OCI-LY7 (cell line): ENCODE measurements at regions not wholly inside any gene's neighbourhood (a gene's known extent, or its start where the extent isn't known, plus 50 kb on each side); places are given as distances from the start of the nearest gene placed in this dataset.

ENCODE experiments used
- BruUV-seq: library from RNA; stranded (reverse); fragments of 400-500 nt; replicated peaks from 2 replicates; lab custom pipeline; 2021; lab: Mats Ljungman, UMichigan
- CTCF ChIA-PET: fragments of 300-600 bp; sonication (Branson Sonifier 250); formaldehyde crosslinking; loops from one replicate; lab custom pipeline; 2022; ENCODE audit warnings: antibody characterized with exemption; ENCODE audit not compliant: unreplicated experiment; lab: Charles Lee
- POLR2A ChIA-PET: fragments of 300-600 bp; sonication (Branson Sonifier 250); formaldehyde crosslinking; loops from one replicate; lab custom pipeline; 2022; ENCODE audit warnings: antibody characterized with exemption; lab: Charles Lee
- DNase-seq: peaks from one replicate; pipeline ENCODE4 v3.0.0-alpha.2; 2015; ENCODE audit warnings: low spot score
- H2AFZ ChIP-seq: fragments of 200-600 bp; sonication (generic), shearing (Covaris generic); 2 replicates; pipeline ENCODE4 v1.6.1; 2014; ENCODE audit warnings: mild to moderate bottlenecking, antibody characterized with exemption, low read length, moderate library complexity
- H3K27ac ChIP-seq: fragments of 200-600 bp; sonication (generic); 2 replicates; pipeline ENCODE4 v1.5.1; 2014; ENCODE audit warnings: mixed run types, low read depth, mild to moderate bottlenecking, moderate library complexity, low read length, inconsistent platforms; ENCODE audit not compliant: poor library complexity, severe bottlenecking
- H3K36me3 ChIP-seq: fragments of 200-600 bp; sonication (generic); 2 replicates; pipeline ENCODE4 v1.6.1; 2014; ENCODE audit warnings: mild to moderate bottlenecking, antibody characterized with exemption, low read length, moderate library complexity, mixed read lengths; ENCODE audit not compliant: insufficient read depth
- H3K4me1 ChIP-seq: fragments of 200-600 bp; sonication (generic); 2 replicates; pipeline ENCODE4 v1.5.1; 2014; ENCODE audit warnings: mild to moderate bottlenecking, low read length; ENCODE audit not compliant: insufficient read depth, poor library complexity, severe bottlenecking
- H3K4me2 ChIP-seq: fragments of 200-600 bp; sonication (generic); 2 replicates; pipeline ENCODE4 v1.6.1; 2014; ENCODE audit warnings: mild to moderate bottlenecking, low read length
- H3K4me3 ChIP-seq: fragments of 200-600 bp; sonication (generic); 2 replicates; pipeline ENCODE4 v1.5.1; 2014; ENCODE audit warnings: mild to moderate bottlenecking, low read depth, low read length; ENCODE audit not compliant: poor library complexity, severe bottlenecking
- H3K79me2 ChIP-seq: fragments of 200-600 bp; sonication (generic); 2 replicates; pipeline ENCODE4 v1.6.1; 2016; ENCODE audit warnings: low read depth, mild to moderate bottlenecking, low read length, moderate library complexity, mixed read lengths; ENCODE audit not compliant: insufficient read depth
- H3K9me2 ChIP-seq: fragments of 200-600 bp; sonication (generic); 2 replicates; pipeline ENCODE4 v1.6.1; 2016; ENCODE audit warnings: mild to moderate bottlenecking, low read length, mixed read lengths; ENCODE audit not compliant: insufficient read depth
- H3K9me3 ChIP-seq: fragments of 200-600 bp; sonication (generic); 2 replicates; pipeline ENCODE4 v1.6.1; 2014; ENCODE audit warnings: mild to moderate bottlenecking, mixed run types, low read length, mixed read lengths
- H4K20me1 ChIP-seq: fragments of 200-600 bp; sonication (generic); 2 replicates; pipeline ENCODE4 v1.6.1; 2014; ENCODE audit warnings: mild to moderate bottlenecking, antibody characterized with exemption, low read length, moderate library complexity, mixed read lengths; ENCODE audit not compliant: insufficient read depth
- EZH2phosphoT487 ChIP-seq: fragments of 200-600 bp; sonication (generic); IDR thresholded peaks from 2 replicates; pipeline ENCODE4 v1.6.1; 2018; ENCODE audit warnings: low read depth, borderline replicate concordance, mild to moderate bottlenecking, mixed run types, antibody characterized with exemption, low read length, moderate library complexity, mixed read lengths
- intact Hi-C: fragments of 100-400 bp; cut with micrococcal nuclease; formaldehyde crosslinking; loops from one replicate; pipeline ENCODE4 v1.10.0; 2022; ENCODE audit not compliant: unreplicated experiment
- TF ChIP-seq, protein P1 (sequence below): fragments of 200-600 bp; sonication (generic); conservative IDR thresholded peaks from 2 replicates; pipeline ENCODE4 v1.5.1; 2014; ENCODE audit warnings: mild to moderate bottlenecking, antibody characterized with exemption, low read length, moderate library complexity, mixed read lengths

DNA sequence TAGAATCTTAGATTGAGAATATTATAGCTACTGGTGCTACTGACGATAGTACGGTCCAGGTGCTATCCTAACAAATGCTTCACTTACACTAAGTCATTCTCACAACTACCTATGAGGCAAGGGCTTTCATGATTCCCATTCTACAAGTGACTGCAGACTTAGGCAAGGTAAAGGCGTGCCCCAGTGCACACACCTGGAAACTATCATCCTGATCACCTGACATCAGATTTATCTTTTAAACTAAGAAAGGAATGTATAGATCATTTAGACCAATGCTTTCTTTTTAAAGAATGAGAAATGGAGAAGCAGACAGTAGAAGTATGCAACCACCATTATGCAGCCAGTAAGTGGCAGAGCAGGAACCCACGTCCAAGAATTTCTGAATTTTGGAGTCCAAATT lies 59.2 kb upstream of the LRRN1 start:
- no peak overlapping the region for H3K27ac ChIP-seq
- no peaks in the 10 kb centered on the region for H3K9me3 ChIP-seq
- H4K20me1 ChIP-seq: no peaks in the 10 kb centered on the region
- intact Hi-C loops: no loop called here
- H3K4me3 ChIP-seq: no peak overlapping the region
- ChIA-PET POLR2A (no interaction called here), CTCF (no interaction called here)
- no TSS peak for BruUV-seq
- H3K36me3 ChIP-seq: no peaks in the 10 kb centered on the region
- H3K79me2 ChIP-seq: no peaks in the 10 kb centered on the region
- H3K4me2 ChIP-seq: no peak overlapping the region
- H3K4me1 ChIP-seq: peaks cover 17% of the 10 kb centered on the region
- TF ChIP-seq, protein P1, sequence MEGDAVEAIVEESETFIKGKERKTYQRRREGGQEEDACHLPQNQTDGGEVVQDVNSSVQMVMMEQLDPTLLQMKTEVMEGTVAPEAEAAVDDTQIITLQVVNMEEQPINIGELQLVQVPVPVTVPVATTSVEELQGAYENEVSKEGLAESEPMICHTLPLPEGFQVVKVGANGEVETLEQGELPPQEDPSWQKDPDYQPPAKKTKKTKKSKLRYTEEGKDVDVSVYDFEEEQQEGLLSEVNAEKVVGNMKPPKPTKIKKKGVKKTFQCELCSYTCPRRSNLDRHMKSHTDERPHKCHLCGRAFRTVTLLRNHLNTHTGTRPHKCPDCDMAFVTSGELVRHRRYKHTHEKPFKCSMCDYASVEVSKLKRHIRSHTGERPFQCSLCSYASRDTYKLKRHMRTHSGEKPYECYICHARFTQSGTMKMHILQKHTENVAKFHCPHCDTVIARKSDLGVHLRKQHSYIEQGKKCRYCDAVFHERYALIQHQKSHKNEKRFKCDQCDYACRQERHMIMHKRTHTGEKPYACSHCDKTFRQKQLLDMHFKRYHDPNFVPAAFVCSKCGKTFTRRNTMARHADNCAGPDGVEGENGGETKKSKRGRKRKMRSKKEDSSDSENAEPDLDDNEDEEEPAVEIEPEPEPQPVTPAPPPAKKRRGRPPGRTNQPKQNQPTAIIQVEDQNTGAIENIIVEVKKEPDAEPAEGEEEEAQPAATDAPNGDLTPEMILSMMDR: no peak
- TF ChIP-seq EZH2phosphoT487: no peak
- H2AFZ ChIP-seq: no peak overlapping the region
- no peaks in the 10 kb centered on the region for H3K9me2 ChIP-seq
- no peak for DNase-seq

DNA sequence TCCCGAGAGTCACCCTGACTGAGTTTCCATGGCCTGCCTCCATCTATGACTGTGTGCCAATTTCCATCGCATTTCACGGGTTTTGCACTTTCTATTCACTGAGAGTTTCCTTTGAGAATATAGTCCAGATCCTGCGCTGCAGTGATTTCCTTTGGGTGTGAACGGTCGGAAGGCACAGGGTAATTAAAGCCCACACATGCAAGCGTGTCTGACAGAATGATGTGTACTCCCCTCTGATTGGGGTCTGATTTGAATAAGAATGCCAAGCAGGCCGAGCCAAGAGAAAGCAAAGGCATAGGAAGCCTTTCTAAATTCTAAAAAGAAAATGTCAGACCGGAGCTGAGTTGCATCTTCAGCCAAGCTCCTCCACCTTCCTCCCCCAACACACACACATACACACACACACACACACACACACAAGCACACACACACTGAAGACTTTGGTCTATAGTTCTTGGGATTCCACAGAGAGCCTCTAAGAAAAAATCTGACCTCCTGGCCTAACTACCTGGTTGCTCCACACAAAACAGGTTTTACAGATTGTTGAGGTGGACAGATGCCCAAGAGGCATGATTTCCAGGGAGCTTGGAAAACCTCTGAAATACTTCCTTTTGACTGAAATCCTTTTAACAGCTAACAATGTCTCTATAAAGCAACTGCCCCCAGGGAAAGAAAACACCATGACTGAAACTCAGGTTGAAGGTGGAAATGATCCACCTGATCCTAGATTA lies 59.7 kb upstream of the LRRN1 start:
- H3K9me3 ChIP-seq: no peaks in the 10 kb centered on the region
- peaks cover 12% of the 10 kb centered on the region for H3K4me1 ChIP-seq
- BruUV-seq: no TSS peak
- H2AFZ ChIP-seq: no peak overlapping the region
- ChIA-PET POLR2A (no interaction called here), CTCF (no interaction called here)
- intact Hi-C loops: no loop called here
- H3K27ac ChIP-seq: no peak overlapping the region
- H3K4me3 ChIP-seq: no peak overlapping the region
- H3K36me3 ChIP-seq: no peaks in the 10 kb centered on the region
- no peaks in the 10 kb centered on the region for H3K9me2 ChIP-seq
- no peaks in the 10 kb centered on the region for H4K20me1 ChIP-seq
- DNase-seq: no peak
- TF ChIP-seq, protein P1: no peak
- no peak for TF ChIP-seq EZH2phosphoT487
- H3K79me2 ChIP-seq: no peaks in the 10 kb centered on the region
- H3K4me2 ChIP-seq: no peak overlapping the region

DNA sequence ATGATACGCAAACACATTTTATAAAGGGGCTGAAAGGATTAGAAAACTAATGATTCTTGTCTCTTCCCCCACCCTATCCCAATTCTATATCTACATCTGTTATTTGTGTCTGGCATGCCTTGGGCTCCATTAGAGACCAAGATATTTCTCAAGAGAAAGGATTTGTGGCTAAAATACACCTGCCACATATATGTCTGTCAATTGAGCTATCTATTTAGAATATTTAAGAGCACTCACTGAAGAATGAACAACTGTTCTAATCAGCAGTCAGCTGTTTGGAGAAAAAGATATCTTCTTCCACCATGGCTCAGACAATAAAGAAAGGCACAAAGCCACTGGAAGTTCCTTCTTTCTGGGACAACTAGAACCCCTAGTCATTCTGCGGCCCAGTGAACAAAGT lies 61.7 kb upstream of the LRRN1 start:
- Histone ChIP-seq H3K36me3 (no peaks in the 10 kb centered on the region), H3K27ac (no peak overlapping the region), H3K4me2 (no peak overlapping the region), H3K4me3 (no peak overlapping the region), H2AFZ (no peak overlapping the region), H4K20me1 (no peaks in the 10 kb centered on the region), H3K9me2 (no peaks in the 10 kb centered on the region), H3K9me3 (no peaks in the 10 kb centered on the region), H3K79me2 (no peaks in the 10 kb centered on the region), H3K4me1 (peaks cover 3% of the 10 kb centered on the region)
- no peak for DNase-seq
- ChIA-PET POLR2A (no interaction called here), CTCF (no interaction called here)
- TF ChIP-seq, protein P1: no peak
- TF ChIP-seq EZH2phosphoT487: no peak
- intact Hi-C loops: no loop called here
- no TSS peak for BruUV-seq
